SK-N-MC (cell line): ENCODE measurements at regions not wholly inside any gene's neighbourhood (a gene's known extent, or its start where the extent isn't known, plus 50 kb on each side); places are given as distances from the start of the nearest gene placed in this dataset.

Experiments used
- DNase-seq: peaks from one replicate; pipeline ENCODE4 v3.0.0-alpha.2; 2011; ENCODE audit warnings: low read depth, low spot score
- H3K27ac ChIP-seq: fragments of 200-600 bp; sonication (generic); 2 replicates; pipeline ENCODE4 v1.5.1; 2016; ENCODE audit warnings: mixed run types
- H3K36me3 ChIP-seq: fragments of 200-600 bp; sonication (generic); 2 replicates; pipeline ENCODE4 v1.6.1; 2017; ENCODE audit warnings: antibody characterized with exemption, low read length, mixed read lengths; ENCODE audit not compliant: insufficient read depth
- H3K4me3 ChIP-seq: fragments of 200-600 bp; sonication (generic); 2 replicates; pipeline ENCODE4 v1.5.1; 2016
- H3K9ac ChIP-seq: fragments of 200-600 bp; sonication (generic); 2 replicates; pipeline ENCODE4 v1.8.0; 2017; ENCODE audit warnings: mixed run types, mixed read lengths; ENCODE audit not compliant: insufficient read length
- H3K9me3 ChIP-seq: fragments of 200-600 bp; sonication (generic); 2 replicates; pipeline ENCODE4 v1.6.1; 2017; ENCODE audit warnings: low read depth, mild to moderate bottlenecking, antibody characterized with exemption, low read length, moderate library complexity, mixed read lengths
- EZH2 ChIP-seq: fragments of 200-600 bp; sonication (generic); IDR thresholded peaks from one replicate; pipeline ENCODE4 v1.6.1; 2017; ENCODE audit warnings: antibody characterized with exemption
- FOXP2 ChIP-seq: optimal IDR thresholded peaks from 2 replicates; pipeline ENCODE3; 2011; ENCODE audit warnings: mild to moderate bottlenecking, moderate library complexity; ENCODE audit not compliant: insufficient read depth; ENCODE audit errors: extremely low read length, control extremely low read depth
- POLR2AphosphoS5 ChIP-seq: IDR thresholded peaks from 2 replicates; pipeline ENCODE4 v1.6.1; 2012; ENCODE audit warnings: mild to moderate bottlenecking, low read depth, low read length, borderline replicate concordance

DNA sequence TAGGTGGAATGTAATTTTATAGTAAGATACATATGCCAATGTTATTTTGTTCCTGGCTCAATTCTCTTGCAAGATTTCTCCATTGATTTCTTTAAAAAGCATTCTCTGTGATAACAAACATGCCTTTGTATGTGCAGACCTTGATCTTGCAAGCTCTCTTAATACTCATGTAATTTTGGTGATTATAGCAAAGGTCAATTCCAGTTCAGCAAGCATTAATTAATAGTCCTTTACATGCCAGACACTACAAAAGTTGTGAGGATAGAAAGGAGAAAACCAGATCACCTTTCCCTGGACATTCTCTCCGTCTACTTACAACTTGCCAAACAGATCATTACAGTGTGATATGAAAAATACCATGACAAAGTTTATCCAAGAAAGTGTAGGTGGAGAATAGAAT is 173.7 kb upstream of the DOK6 start:
- no peak overlapping the region for H3K27ac ChIP-seq
- H3K4me3 ChIP-seq = no peak overlapping the region
- no peak overlapping the region for H3K9ac ChIP-seq
- no peak for TF ChIP-seq FOXP2
- no peak for TF ChIP-seq EZH2
- no peak for TF ChIP-seq POLR2AphosphoS5
- DNase-seq = no peak
- H3K9me3 ChIP-seq = no peaks in the 10 kb centered on the region
- H3K36me3 ChIP-seq = no peaks in the 10 kb centered on the region

DNA sequence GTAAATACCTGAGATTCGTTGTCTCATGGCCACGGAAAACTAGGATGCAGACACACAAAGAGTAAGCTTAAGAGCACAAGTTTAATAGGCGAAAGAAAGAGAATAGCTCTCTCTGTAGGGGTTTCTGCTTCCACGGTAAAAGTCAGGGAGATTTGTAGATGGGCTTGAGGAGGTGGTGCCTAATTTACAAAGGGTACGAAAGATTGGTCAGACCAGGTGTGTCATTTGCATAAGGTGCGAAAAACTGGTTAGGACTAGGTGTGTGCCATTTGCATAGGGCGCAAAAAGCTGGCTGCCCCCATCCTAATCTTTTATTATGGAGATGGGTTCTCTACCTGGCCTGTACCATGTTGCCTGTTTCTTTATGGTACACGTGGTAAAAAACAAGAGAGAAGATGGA is 170.5 kb upstream of the DOK6 start:
- Histone ChIP-seq H3K27ac (no peak overlapping the region), H3K9ac (no peak overlapping the region), H3K9me3 (no peaks in the 10 kb centered on the region), H3K36me3 (no peaks in the 10 kb centered on the region), H3K4me3 (no peak overlapping the region)
- no peak for TF ChIP-seq POLR2AphosphoS5
- TF ChIP-seq FOXP2 = no peak
- TF ChIP-seq EZH2 = no peak
- DNase-seq = no peak

DNA sequence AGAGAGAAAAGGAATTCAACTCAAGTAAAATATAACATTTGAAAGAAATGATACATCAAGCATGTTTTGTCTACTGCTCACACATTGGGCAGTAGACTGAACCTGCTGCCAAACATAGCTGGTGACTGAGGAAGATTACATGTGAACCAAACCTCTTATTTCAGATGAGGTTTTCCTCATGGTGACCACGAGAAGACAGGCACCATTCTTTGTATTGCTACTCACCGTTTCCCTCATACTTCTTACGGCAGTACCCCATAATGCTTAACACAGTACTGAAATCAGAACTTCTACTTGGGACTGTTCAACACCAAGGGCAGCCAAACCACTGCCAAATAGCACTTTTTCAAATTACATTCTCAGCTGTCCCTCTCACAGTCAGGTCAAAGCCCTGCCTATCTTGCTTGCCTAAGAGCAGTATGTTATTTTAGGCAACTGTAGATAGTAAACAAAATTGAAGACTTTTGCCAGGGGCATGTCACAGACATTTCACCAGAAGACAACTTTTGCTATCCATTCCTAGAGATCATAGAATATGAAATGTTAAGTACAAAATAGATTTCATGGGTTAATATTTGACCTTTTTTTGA is 167.1 kb upstream of the DOK6 start:
- DNase-seq = no peak
- no peak overlapping the region for H3K27ac ChIP-seq
- H3K4me3 ChIP-seq = no peak overlapping the region
- no peak overlapping the region for H3K9ac ChIP-seq
- H3K36me3 ChIP-seq = no peaks in the 10 kb centered on the region
- H3K9me3 ChIP-seq = no peaks in the 10 kb centered on the region
- TF ChIP-seq FOXP2 = no peak
- no peak for TF ChIP-seq EZH2

DNA sequence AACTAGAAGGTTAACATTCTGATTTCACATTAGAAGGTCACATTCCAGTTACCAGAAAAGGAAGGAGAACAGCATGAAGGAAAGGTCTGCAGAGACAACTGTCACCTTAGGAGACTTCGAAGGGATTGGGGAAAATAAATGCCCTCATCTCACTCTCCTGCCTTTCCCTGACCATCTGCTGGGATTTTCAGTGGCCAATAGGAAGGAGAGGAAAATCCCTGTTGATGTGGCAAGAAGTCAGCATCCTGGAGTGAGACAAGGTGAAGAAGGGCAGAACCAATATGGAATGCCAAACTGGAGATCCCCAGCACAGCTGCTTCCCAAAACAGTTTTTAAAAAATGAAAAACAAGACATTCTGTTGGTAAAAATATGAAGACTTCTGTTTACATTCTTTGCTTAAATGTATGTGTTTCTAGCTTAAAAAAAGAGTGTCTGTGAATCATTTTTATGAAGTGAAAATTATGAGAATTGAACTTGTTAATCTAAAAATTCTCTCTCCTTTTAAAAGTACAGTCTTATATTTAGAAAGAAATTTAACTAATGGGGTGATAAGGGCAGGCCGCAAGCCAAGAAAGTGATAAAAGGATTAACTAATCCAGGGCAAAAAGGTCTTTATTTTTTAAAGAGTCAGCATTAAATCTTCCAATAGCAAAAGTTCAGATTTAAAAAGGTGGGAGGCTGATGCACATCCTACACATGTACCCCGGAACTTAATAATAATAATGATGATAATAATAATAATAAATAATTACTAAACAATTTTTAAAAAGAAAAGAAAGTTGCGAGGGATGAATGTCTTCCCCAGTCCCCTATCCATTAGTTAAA is 160.6 kb upstream of the DOK6 start:
- Histone ChIP-seq H3K9me3 (no peaks in the 10 kb centered on the region), H3K36me3 (no peaks in the 10 kb centered on the region), H3K9ac (no peak overlapping the region), H3K27ac (no peak overlapping the region), H3K4me3 (no peak overlapping the region)
- no peak for DNase-seq
- no peak for TF ChIP-seq FOXP2
- no peak for TF ChIP-seq POLR2AphosphoS5
- no peak for TF ChIP-seq EZH2

DNA sequence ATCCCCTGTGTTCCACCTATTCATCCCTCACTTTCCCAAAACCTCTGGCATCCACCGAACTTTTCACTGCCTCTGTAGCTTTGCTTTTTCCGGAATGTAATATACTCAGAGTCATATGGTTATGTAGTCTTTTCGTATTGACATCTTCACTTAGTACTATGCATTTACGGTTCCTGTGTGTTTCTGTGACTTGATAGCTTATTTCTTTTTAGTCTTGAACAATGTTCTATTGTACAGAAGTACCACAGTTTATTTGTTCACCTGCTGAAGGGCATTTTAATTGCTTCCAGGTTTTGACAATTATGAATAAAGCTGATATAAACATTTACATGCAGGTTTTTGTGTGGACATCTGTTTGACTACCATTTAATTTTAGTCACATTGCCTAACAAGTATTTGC is 154.7 kb upstream of the DOK6 start:
- Histone ChIP-seq H3K36me3 (no peaks in the 10 kb centered on the region), H3K27ac (no peak overlapping the region), H3K4me3 (no peak overlapping the region), H3K9me3 (no peaks in the 10 kb centered on the region), H3K9ac (no peak overlapping the region)
- DNase-seq = no peak
- TF ChIP-seq POLR2AphosphoS5 (no peak), EZH2 (no peak), FOXP2 (no peak)

DNA sequence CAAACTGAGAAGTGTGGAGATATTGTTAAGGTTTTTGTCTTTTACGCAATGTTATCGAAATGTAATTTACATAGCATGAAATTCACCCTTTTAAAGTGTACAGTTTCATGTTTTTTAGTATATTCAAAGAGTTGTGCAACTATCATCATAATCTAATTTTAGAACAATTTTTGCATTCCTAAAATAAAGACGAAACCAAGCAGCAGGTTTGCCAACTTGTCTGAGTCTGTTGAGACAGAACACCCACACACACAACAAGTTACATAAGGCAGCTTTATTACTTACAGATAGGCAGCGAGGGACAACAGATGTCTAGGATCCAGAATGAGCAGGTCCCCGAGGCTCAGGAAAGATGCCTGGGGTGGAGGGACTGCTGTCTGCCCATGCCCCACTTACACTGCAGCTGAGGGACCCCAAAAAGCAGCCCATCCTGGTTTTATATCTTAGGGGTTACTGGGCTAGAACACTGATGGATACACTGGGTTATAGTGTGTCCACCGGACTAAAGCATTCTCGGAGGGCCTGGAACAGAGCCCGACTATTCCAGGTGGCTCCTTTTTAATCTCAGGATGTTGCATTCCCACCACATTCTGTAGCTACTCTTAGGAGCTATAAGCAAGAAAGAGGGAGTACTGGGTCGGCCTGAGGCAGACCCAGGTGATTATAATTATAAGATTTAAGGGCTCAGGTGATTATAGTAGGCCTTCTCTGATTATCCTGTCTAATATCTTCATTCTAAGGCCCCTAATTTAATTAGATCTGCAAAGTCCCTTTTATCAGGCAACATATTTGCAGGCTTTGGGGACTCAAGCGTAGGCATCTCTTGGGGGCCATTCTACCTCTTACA is 150.2 kb upstream of the DOK6 start:
- no peak overlapping the region for H3K9ac ChIP-seq
- H3K9me3 ChIP-seq = no peaks in the 10 kb centered on the region
- H3K27ac ChIP-seq = peak overlapping the region; percentile 59
- H3K4me3 ChIP-seq = peak overlapping the region; percentile 40
- TF ChIP-seq POLR2AphosphoS5 (no peak), FOXP2 (no peak), EZH2 (no peak)
- peak; percentile 35 for DNase-seq
- H3K36me3 ChIP-seq = no peaks in the 10 kb centered on the region

DNA sequence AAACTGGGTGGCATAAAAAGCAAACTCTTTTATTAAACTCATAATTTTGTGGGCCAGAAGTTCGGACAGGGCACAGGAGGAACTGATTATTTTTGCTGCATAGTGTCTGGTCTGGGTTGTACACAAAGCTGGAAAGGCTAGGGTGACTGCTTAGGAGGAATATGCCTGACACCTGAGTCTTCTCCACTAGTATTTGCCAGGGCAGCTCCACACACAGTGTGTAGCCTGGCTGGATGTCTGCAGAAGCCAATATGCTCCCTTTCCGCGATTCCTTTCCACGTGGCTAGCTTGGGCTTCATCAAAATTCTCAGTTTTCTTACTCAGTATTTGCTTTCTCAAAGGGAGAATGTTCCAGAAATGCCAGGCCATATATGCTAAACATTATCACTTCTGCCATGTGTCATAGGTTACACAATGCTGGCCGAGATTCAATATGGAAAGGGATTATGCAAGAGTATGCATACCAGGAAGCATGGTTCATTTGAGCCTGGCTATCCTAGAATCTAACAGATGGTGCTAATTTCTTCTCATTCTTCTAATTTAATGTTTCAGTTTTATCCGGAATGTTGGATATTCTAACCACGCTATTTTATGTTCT is 142.7 kb upstream of the DOK6 start:
- H3K9me3 ChIP-seq = no peaks in the 10 kb centered on the region
- H3K27ac ChIP-seq = peak overlapping the region; percentile 68
- peak; percentile 26 for DNase-seq
- no peaks in the 10 kb centered on the region for H3K36me3 ChIP-seq
- no peak for TF ChIP-seq EZH2
- no peak overlapping the region for H3K4me3 ChIP-seq
- no peak overlapping the region for H3K9ac ChIP-seq

DNA sequence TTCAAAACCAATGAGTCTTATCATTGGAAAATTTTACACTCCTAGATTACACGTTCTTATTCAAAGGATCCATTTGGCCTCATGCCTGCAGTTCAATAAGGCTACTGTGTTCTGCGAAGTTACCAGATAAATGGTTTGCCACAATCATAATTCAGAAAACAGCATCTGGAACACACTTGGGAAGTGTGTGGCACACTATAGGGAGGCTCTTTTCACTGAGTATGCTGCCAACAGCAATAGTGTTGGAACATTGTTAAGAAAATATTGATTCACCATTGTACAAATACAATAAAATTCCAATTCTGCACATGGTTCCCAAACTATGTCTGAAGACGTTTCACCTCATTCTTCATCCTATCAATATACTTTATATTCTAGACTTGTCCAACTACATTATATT is 141.4 kb upstream of the DOK6 start:
- Histone ChIP-seq H3K9ac (no peak overlapping the region), H3K36me3 (no peaks in the 10 kb centered on the region), H3K9me3 (no peaks in the 10 kb centered on the region), H3K27ac (no peak overlapping the region), H3K4me3 (no peak overlapping the region)
- TF ChIP-seq FOXP2 (no peak), POLR2AphosphoS5 (no peak), EZH2 (no peak)
- DNase-seq = no peak
